ENCODE measurements at regions not wholly inside any gene's neighbourhood (a gene's known extent, or its start where the extent isn't known, plus 50 kb on each side); places are given as distances from the start of the nearest gene placed in this dataset.
A peak's percentile ranks its signal among the peaks of the same experiment; 100 is the strongest.
"Not testable (repeated sequence)": the region's sequence is repeated elsewhere in the genome, so short reads cannot be mapped to it uniquely, and the experiment has no call there.

DNA sequence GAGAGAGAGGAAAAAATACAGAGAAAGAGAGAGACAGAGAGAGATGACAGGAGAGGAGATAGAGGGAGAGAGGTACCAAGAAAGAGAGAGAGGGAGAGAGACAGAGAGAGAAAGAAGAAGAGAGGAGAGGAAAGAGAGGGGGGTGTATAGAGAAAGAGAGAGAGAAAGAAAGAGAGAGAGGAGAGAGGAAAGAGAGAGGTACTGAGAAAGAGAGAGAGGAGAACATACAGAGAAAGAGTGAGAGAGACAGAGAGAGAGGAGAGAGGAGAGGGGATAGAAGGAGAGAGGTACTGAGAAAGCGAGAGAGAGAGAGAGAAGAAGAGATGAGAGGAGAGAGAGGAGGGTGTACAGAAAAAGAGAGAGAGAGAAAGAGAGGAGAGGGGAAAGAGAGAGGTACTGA lies 269.4 kb downstream of the CRLF2 start:
- DNase-seq: no peak

DNA sequence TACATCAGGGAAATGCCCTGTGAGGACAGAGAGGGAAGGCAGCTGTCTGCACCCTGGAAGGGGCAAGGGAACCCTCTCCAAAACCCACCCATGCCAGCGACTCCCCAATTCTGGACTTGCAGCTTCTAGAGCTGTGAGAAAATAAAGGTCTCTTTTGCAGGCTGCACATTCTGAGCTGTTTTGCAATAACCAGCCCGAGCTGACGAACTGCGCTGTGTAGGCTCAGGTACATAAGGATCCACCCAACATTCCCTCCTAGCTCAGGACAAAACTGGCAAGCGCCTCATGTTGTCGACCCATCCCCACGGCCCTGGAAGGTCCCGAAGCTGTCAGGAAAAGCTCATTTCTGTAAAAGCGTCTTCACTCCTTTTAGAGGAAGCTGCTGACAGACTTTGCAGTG lies 271.8 kb downstream of the CRLF2 start:
- no peak for DNase-seq

DNA sequence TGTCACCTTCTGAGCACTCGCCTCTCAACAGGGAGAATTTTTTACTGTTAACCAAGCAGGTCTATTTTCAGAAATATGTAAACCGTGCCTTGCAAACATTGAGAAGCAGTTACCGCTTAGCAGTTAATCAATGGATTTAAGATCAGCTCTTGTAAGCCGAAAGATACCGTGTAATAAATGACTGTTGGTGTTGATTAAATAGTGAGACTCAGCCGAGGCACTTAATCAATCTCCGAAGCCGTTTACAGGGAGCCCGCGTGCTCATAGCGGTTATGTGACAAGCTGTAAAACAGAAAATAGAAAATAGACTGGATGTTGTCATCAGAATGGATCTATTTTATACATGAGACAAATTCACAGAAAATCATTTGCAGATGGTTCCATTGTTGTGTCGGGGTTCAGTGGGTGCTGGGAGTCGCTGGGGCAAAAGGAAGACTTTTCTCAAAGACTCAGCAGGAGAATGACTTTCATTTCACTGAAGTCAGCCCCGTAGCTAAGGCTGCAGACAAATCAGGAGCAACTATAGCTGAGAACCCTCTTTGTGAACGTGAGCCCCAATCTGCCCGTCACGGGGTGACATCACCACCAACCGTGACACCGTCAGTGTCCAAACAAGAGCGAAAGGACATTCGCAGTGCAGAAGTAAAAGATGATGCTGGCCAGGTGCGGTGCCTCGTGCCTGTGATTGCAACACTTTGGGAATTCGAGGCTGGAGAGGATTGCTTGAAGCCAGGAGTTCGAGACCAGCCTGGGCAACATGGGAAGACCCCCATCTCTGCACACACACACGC lies 275.3 kb downstream of the CRLF2 start:
- no peak for DNase-seq

DNA sequence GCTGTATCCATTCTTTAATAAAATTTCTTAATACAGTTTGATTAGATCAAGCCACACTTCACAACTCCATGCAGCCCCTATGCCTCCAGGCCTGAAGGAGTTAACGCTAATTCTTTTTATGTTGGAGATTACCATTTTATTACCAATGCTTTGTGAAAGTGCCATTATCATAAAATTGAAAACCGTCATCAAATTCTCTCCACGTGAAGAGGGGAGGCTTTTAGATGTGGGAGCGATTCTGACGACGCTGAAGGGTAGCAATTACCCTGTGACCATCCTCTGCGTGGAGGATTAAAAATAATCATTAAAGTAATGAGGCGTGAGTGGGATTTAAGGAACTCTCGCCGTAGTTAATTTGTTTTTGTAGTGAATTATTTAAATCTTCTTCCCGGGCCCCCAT lies 278.8 kb downstream of the CRLF2 start:
- no peak for DNase-seq

DNA sequence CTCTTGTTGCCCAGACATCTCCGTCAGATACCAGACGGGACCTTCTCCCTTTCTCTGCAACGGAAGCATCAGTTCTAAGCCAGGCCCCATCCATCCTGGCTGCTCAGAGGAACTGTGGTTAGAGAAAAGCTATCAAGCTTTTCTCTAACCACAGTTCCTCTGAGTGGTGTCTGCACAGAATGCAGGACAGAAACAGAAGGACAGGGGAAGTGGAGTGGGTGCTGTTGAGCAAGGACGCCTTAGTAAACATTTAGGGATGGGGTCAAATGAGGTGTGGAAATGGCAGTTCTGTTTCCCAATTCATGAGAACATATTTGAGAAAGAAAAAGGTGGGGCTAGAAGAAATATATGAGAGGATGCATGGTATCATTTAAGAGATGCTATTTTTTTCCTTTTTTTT lies 283.8 kb downstream of the CRLF2 start:
- no peak for DNase-seq

DNA sequence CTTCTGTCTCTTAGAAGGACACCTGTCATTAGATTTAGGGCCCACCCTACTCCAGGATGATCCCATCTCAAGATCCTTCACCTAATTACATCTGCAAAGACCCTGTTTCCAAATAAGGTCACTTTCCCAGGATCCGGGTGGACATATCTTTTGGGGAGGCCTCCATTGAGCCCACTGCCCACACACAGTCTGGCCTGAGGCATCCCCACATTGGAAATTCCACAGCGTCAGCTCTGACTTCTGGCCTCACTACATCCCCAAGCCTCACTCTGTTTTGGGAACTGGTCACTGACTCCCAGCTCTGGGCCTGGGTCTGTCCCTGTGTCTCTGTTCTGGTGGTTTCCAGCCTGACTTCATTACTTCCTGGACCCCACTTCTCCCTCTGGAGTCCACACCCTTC lies 285.5 kb downstream of the CRLF2 start:
- no peak for DNase-seq

DNA sequence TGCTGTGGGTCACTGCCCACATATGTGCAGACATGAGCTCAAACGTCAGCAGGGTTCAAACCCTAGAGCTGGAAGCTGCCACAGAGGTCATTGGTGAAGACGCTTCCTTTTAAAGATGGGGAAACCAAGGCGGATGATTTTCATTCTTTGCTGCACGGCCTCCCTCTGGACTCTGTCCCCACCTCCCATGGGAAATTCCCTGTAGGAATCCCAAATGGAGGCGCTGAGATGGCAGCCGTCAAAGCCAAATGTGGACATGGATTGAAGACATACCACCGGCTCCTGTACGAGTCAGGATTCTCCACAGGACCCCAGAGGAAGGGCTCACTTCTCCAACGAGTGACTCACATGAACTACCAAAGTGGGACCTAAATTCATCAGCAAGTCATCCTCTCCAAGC lies 286.4 kb downstream of the CRLF2 start:
- DNase-seq: no peak

DNA sequence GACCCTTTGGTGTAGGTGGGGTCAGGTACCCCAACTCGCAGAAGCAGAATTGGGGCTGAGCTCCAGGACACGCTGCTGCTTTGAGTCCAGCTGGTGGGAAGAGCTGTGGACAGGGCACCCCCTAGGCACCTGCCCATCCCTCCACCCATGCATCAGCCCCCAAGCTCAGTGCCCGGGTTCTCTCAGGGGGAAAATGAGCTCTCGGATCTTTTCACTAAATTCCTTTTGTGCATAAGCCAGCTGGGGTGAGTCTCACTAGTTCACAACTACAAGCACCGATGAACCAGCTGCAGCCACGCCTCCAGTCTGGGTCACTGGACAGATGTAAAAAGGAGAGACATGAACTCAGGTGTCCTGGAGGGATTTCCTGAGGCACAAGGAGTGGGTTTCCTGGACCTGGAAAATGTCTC lies 286.8 kb downstream of the CRLF2 start:
- DNase-seq: no peak

DNA sequence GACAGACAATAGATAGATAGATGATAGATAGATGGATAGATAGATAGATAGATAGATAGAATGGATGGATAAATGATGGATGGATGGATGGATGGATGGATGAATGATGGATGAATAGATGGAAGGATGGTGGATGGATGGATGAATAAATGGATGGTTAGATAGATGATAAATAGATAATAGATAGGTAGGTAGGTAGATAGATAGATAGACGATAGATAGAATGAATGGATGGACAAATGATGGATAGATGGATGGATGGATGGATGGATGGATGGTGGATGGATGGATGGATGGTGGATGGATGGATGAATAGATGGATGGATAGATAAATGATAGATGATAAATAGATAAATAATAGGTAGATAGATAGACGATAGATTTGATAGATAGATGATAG lies 287.4 kb downstream of the CRLF2 start:
- no peak for DNase-seq

DNA sequence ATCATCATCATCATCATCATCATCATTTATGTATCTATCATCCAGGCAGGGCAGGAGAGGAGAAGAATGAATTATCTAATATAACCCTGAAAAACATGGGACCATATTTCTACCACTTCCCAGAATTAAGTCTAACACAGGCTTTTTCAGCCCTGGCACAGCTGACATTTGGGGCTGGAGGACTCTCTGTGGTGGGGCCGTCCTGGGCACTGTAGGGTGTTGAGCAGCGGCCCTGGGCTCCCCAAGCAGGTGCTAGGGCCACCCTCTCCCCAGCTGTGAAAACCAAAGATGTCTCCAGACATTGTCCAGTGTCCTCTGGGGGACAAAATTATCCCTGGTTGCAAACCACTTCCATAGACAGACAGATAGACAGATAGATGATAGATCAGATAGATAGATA lies 288.4 kb downstream of the CRLF2 start:
- no peak for DNase-seq

DNA sequence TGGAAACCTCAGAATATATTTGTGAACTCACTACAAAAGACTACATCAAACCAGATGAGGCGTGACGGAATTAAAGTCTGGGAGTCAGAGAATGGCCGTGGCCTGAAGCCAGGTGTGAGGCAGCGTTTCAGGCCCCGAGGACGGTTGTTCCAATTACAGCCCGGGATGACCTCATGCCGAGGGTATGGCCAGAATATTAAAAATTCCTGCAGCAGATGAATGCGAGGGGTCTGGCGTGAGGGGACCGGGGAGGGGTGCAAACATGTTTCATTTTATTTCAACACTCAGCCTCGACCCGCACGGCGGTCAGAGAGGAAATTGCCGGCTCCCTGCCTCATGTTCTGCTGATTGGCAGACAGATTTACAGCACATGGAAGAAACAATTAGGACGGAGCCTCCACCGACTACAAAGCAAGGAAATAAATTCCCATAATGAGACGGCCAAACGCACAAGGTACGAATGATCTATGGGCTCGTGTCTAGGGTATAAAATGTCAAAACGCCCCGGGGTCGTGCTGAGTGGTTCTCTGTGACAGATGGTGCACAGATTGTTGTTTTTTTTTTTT lies 289.7 kb downstream of the SHOX start:
- DNase-seq: peak; percentile 36

DNA sequence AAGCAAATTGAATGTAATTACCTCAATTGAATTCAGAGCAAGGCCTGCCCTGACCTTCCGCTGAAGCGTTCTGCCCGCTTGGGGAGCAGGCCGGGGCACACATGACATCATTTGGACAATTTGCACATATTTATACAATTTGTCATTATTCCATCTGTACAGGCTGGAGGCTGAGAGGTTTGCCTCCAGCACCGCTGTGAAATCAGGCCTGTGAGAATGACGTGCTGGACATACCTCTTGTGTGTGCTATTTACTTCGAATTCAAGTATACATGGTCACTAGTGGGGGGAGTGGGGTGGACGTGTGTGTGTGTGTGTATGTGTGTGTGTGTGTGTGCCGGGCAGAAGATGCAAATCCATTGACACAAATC lies 285.6 kb downstream of the SHOX start:
- peak; percentile 38 for DNase-seq

DNA sequence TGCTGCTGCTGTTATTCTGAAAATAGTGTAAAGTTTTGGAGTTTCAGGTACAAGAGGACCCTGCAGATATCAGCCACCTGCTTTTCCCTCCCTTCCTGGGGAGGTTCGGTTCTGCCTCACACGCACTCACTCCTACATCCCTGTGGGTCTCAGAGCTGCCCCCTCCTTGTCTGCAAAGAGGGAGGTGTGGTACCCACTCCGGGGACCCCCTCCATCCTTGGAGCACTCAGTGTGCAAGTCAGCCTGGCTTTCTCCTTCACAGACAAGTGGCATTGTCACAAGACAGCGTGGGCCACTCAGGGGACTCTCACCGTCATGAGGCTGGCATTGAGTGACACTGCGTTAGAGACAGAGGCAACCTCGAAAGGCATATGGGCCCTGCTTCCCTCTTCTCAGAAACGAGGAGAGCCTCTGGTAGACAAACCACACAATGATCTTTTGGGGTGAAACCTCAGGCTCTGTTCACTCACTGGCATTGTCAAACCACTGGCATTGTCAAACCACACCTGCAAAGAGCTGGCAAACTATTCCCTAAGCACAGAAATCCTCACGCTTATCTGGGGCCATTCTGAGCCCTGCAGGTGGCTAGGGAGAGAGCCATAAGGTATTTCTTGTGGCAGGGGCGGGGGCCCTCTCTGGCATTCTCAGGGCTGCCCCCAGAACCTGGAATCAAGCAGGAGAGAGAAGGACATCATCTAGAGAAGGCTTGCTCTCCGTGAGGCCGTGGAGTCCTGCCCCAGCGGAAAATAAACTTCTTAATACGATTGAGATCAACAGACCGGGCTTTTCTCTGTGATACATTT lies 285.0 kb downstream of the SHOX start:
- DNase-seq: peak; percentile 39

DNA sequence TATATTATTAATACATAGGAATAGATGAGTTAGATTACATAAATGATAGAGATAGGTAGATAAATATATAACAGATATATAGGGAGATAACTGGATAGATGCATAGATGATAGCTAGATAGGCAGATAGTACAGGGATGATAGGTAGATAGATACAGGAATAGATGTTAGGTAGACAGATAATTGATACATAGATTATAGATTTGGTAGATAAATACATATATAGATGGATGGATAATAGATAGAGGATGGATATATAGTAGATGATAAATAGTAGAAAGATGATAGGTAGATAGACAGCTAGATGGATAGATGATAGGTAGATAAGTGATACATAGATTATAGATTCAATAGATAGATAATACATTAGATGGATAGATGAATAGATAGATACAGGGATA lies 283.6 kb downstream of the SHOX start:
- no peak for DNase-seq

DNA sequence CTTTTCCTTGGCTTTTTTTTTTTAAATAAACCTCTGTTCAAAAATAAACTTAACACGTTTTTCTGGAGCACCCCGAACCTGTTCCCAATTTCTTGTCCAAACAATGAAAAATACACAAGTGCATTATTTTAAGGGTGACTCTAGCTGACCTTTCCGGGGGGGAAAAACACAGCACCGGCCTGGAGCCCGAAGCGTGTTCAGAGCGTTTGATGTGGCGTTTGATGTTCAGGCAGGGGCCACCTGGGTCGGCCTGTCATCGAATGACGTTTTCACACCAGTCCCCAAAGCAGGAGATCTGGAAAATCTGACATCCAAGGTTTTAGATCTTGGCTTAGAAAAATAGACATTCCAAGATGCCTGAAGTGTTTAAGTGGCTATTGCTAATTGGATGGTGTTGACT lies 282.1 kb downstream of the SHOX start:
- DNase-seq: no peak

DNA sequence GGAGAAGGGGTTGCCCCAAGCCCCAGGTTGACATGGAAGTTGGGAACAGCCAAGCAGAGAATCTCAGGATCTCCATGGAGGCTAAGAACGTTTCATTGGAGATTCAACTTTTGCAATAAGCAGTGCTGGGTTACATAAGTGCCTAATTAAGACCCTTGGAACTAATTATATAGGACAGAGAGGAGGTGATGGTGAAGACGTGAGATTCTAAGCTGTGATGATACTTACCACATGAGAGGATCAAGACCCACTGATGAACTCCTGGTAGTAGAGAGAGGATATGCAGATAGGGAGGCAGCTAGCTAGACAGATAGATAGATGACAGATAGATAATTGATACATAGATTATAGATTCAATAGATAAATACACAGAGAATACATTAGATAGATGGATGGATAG lies 278.5 kb downstream of the SHOX start:
- not testable (repeated sequence) for DNase-seq

DNA sequence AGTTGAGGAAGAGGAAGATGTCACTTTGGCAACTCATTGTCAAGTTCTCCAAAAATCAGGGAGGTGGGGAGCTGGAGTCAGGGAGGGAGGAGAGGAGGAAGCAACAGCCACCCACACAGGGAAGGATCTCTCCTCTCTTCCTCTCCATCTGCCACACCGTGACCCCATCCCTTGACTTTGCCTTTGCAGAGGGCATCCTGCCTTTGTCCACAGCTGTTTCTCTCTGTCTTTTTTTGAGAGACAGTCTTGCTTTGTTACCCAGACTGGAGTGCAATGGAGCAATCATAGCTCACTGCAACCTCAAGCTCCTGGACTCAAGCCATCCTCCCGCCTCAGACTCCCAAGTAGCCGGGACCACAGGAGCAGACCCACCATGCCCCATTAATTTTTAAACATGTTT lies 276.0 kb downstream of the SHOX start:
- DNase-seq: no peak

DNA sequence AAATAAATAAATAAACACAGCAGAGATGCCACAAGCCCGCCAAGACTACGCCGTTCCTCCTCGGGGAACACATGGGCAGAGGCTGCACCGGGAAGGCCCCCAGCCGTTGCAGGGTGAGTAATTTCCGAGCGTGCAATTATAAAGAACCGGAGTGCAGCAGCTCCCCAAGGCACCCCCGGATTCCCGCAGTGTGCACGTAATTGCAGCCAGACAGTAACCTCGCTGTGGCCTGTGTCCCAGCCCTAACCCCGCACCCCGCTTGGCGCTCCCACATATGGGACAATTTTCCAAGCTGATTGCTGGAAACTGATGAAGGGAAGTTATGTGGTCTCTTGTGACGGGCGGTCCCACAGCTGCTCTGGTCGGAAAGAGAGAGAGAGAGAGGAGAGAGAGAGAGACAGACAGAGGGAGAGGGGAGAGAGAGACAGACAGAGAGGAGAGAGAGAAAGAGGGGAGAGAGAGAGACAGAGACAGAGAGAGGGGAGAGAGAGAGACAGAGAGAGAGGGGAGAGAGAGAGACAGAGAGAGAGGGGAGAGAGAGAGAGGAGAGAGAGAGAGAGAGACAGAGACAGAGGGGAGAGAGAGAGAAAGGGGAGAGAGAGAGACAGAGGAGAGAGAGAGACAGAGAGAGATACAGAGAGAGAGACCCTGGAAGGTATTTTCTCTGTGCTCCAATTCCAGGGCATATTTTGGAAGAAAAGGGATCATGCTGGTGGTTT lies 275.4 kb downstream of the SHOX start:
- no peak for DNase-seq

DNA sequence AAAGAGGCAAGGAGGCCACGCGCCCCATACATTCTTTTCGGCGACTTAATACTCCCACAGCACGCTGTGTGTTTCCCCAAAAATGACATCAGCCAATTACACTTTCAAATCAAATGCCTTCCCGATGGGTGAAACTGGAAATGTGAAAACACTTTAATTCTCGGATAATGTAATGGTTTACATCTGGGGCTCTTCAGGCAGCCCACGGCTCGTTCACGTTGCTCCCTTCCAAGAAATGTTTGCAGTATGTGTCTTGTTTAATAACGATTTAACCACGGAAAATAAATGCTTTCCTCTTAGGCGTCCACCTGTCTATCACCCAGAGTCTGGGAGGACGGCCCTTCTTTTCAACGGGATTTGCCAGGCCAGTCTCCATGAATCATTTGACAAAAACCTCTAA lies 272.5 kb downstream of the SHOX start:
- no peak for DNase-seq

DNA sequence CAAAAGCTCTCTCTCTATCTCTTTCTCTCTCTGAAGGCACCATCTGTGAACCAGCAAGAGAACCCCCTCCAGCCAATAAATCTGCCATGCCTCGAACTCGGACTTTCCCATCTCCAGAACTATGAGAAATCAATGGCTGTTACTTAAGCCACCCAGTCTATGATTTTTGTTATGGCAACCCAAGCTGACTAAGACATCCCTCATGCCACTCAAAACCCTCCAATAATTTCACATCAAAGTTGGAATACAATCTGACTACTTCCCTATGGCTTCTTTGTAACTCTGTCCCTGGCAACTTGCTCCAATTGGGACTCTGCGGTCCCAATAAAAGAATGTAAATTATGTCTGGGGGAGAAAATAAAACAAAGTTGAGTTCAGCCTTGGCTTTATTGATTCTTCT lies 265.7 kb downstream of the SHOX start:
- no peak for DNase-seq

DNA sequence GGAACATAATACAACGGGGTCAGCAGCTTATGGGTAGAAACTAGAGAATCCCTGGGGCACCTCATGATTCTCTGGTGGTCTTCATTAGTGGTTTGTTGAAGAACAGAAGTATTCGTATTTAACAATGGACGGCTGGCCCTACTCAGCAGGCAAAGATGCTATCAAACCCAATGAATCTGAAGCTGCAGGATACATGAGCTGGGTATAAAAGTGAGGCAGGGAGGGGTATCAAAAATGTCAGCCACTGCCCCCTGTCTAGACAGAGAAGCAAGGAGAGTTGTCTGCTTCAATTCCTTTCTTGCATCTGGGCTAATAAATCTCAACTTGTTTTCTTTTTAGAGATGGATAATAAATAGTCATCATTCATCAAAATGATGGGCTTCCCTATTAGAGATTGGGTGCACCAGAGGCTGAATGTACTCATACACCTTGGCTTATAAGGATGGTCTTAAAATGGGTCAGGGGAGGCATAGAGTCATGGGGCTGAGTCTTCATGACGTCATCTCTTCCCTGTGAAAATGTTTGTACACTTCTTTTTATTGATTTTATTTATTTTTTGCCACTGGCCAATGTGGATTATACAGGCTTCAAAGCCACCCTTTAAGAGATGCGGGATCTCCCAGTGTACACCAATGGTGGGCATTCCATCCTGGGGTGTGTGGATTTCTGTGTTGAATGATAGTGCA lies 259.5 kb downstream of the SHOX start:
- DNase-seq: no peak

DNA sequence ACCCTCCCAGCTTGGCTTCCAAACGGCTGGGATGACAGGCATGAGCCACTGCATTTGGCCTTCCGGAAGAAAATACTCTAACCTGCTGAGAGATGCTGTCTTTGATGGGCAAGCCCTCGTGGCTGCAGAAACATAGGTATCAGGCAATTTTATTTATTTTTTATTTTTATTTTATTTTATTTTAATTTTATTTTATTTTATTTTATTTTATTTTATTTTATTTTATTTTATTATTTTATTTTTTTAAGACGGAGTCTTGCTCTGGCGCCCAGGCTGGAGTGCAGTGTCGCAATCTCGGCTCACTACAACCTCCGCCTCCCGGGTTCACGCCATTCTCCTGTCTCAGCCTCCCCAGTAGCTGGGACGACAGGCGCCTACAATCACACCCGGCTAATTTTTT lies 257.1 kb downstream of the SHOX start:
- DNase-seq: not testable (repeated sequence)

DNA sequence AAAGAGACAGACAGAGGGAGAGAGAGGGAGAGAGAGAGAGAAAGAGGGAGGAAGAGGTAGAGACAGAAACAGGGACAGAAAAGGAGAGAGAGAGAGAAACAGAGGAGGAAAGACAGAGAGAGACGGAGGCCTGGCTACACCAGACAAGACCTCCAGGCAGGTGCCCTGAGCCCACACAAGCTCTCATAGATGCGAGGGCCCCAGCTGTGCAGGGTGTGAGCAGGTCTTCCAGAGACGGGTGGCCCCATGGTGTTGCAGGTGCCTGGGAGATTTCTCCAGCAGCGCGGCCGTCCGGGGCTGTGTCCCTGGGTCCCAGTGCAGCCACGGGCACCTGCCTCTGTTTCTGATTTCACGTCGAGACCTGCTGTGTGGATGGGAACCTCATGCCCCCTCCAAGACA lies 253.0 kb downstream of the SHOX start:
- no peak for DNase-seq
